Body of pancreas (tissue), 4 donors: ENCODE measurements at regions not wholly inside any gene's neighbourhood (a gene's known extent, or its start where the extent isn't known, plus 50 kb on each side); places are given as distances from the start of the nearest gene placed in this dataset.

ENCODE experiments used
- POLR2A ChIP-seq, 3 donors: fragments of 450-650 bp; IDR thresholded peaks; one replicate each; pipeline ENCODE4 v1.6.1; 2016; ENCODE audit warnings: antibody characterized with exemption in 3 of 3, mild to moderate bottlenecking in 2 of 3
- TF ChIP-seq, protein P1 (sequence below), 7 experiments: fragments of 450-650 bp in 4 of 7; fragments of 200-600 bp in 3 of 7; sonication (generic) in 3 of 7; IDR thresholded peaks; one replicate each; pipeline ENCODE4 v1.5.1; 2016 to 2019; ENCODE audit warnings: antibody characterized with exemption in 7 of 7

DNA sequence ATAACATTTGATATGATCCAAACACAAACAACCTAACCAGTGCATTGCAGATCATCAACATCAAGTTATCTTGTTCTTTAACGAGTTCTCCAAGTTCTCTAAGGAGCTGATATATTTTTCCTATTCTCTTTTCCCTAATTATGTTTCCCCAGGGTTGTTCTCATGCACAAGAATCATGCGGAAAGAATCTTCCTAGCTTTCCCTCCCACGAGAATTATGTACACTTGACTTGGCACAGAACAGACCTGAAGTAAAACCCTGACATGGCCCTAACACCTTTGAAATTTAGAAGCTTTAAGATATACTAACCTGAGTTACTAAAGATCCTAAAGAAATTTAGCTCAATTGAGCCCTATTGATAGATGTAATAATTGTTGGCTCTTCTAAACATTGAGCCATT lies 110.7 kb upstream of the FST start:
- TF ChIP-seq, protein P1, sequence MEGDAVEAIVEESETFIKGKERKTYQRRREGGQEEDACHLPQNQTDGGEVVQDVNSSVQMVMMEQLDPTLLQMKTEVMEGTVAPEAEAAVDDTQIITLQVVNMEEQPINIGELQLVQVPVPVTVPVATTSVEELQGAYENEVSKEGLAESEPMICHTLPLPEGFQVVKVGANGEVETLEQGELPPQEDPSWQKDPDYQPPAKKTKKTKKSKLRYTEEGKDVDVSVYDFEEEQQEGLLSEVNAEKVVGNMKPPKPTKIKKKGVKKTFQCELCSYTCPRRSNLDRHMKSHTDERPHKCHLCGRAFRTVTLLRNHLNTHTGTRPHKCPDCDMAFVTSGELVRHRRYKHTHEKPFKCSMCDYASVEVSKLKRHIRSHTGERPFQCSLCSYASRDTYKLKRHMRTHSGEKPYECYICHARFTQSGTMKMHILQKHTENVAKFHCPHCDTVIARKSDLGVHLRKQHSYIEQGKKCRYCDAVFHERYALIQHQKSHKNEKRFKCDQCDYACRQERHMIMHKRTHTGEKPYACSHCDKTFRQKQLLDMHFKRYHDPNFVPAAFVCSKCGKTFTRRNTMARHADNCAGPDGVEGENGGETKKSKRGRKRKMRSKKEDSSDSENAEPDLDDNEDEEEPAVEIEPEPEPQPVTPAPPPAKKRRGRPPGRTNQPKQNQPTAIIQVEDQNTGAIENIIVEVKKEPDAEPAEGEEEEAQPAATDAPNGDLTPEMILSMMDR (IDR thresholded peaks at IDR 0.05), result no peak
- TF ChIP-seq POLR2A (IDR thresholded peaks at IDR 0.05), result no peak
